ENCODE measurements at regions not wholly inside any gene's neighbourhood (a gene's known extent, or its start where the extent isn't known, plus 50 kb on each side); places are given as distances from the start of the nearest gene placed in this dataset.

DNA sequence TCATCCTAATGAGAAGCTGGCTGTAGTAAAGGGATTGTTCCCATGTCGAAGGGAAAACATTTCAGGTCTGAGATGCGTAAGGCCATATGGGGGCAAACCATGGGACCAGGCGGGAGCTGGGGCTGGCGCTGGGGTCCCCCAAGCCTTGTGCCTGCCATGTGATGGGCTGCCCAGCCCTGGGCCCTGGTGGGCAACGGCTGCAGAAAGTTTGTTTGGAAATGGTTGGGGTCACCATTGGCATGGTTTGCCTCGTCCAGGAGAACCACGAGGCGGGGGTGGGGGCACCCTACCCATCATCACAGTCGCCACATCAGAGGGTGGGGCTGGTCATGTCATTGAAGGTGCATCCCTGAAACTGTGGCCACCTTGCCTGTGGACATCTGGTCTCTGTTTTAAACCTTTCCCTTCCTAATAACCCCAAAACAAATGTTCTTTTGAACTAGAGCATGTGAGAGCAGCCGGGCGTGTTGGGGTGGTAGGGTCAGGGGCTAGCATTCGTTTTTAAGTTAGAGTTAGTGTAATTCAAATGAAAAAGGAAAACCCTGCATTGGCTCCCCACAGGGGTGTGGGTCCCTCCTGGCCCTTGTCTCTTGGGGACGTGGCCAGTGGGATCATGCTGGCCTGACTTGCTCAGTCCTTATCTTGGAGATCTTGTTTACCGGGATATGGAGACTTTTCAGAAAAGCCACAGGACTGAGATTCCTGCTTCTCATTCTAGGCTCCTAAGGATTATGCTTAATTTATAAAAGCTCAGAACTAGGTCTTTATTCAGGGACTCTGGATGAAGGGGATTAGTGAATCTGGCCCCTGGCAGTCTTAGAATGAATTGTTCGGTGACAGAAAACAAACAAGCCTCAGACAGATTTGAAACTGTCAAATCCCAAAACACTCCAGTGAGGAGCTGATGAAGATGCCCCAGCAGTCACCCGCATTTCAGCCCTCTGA, 98.5 kb downstream of the CTTN start:
- no peak for DNase-seq (ENCODE audit: insufficient read length, low spot score)
- no peak for FAIRE-seq
- TF ChIP-seq POLR2A (IDR thresholded peaks at IDR 0.05; ENCODE audit: low read depth, low read length): no peak

DNA sequence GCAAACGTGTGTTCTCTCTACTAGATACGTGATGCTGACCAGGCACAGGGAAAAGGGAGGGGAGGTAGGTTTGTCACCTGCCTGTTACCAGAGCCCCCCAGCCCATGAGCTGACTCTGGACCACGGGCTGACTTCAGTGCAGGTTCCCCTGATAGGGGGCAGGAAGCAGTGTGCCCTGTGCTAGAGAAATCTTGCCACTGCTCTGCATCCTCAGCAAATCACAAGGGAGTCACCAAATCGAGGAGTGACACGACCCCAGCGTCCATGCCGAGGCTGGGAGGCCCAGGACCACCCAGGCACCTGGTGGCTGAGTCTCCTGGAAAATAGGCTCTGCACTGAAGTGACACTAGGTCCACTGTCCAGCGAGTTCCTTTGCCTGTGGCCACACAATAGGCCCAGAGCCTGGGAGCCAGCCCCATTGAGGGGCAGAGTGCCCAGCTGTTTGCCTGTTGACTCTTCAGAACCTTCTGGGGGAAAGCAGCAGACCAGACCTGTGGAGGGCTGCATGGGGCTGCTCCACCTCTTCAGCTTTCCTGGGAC, 99.3 kb downstream of the CTTN start:
- DNase-seq (ENCODE audit: insufficient read length, low spot score) (no peak), FAIRE-seq (no peak)
- no peak for TF ChIP-seq POLR2A (IDR thresholded peaks at IDR 0.05; ENCODE audit: low read depth, low read length)

DNA sequence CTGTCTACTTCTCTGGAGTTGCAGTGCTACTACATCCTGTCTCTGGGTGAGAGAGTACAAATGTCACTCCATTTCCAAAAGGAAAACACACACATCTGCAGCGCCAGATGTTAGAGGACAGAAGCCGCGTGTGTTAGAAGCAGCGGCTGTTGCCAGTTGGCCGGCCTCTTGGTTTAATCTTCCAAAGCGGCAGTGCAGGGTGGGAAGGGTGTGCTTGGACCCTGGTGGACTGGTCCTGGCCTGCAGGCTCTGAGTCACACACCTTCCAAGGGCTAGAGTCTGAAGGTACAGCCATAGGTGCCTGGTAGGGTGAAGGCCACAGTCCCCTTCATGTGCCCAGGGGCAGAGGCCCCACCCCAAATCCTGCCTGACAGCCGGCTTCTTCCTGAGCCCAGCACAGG, 99.8 kb downstream of the CTTN start:
- DNase-seq (ENCODE audit: insufficient read length, low spot score) (no peak), FAIRE-seq (no peak)

DNA sequence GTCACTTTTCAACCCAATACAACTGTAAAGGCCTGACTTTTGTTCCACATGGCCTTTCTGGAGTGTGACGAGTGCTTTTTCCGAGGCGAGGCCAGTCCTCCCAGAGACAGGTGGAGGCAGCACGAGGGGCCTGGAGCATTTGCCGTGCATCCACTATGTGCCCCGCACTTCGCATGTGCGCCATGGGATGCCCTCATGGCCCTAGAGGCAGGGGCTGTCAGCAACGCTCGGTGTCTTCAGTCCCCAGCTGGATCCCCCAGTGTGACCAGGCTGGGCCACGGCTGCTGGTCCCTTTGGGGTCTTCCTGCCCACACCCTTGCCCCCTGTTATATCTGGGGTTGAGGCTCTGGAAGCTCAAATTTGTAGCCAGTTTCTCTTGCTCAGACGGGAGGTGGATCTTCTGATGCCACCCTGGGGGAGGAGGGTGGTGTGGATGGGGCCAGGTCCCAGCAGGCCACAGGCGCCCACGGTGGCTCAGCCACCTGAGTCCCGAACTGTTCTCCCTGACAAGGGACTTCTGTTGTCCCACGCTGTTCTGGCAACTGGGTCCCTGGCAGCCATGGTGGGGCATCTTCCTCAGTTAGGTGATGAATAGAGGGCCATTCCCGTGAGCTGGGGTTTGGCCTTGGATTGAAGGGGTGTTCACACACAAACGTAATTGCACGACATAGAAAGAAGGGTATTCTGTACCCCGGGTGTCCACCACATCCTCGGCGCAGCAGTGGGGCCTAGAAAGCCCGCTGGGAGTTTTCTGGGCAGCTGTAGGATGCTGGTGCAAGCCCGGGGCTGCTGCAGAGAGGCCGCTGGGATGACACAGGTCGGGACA, 100.9 kb downstream of the CTTN start:
- no peak for FAIRE-seq
- no peak for TF ChIP-seq POLR2A (IDR thresholded peaks at IDR 0.05; ENCODE audit: low read depth, low read length)

More for the DNA sequence above, 99.8 kb downstream of the CTTN start:
- no peak for TF ChIP-seq POLR2A (IDR thresholded peaks at IDR 0.05; ENCODE audit: low read depth, low read length)

DNA sequence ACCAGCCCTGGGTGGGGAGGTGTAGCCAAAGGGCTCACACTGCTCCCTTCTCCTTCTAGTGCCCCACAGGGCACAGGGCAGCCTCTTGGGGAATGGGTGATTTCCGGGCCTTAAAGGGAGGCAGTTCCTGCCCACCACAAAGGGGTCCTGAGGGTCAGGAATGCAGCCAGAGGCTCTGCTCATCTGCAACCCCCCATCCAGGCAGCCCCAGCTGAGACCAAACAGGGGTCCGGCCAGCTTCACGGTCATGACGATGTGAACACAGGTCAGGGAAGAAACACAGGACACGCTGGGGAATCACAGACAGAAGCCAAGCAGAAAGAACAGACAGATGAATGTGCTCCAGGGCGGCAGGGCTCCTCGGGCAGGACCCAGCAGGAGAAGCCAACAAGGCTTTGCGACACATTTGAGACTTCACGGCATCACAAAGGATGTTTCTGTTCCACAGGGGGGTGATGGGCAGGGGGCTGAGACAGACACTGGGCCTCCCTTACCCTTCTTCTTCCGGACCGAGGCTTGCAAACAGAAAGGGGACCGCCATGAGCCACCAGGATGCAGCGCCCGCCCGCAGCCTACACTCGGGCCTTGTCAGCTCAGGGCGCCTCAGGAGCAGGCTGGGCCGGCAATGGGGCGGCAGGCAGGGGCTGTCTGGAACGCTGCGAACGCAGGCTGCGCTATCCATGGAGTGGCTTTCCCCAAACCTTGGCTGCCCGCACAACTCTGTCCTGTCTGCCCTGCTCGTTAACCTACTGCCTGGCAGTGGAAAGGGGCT, 101.9 kb downstream of the CTTN start:
- TF ChIP-seq POLR2A (IDR thresholded peaks at IDR 0.05; ENCODE audit: low read depth, low read length): no peak
- no peak for DNase-seq (ENCODE audit: insufficient read length, low spot score)
- no peak for FAIRE-seq

More for the DNA sequence above, 100.9 kb downstream of the CTTN start:
- no peak for DNase-seq (ENCODE audit: insufficient read length, low spot score)

DNA sequence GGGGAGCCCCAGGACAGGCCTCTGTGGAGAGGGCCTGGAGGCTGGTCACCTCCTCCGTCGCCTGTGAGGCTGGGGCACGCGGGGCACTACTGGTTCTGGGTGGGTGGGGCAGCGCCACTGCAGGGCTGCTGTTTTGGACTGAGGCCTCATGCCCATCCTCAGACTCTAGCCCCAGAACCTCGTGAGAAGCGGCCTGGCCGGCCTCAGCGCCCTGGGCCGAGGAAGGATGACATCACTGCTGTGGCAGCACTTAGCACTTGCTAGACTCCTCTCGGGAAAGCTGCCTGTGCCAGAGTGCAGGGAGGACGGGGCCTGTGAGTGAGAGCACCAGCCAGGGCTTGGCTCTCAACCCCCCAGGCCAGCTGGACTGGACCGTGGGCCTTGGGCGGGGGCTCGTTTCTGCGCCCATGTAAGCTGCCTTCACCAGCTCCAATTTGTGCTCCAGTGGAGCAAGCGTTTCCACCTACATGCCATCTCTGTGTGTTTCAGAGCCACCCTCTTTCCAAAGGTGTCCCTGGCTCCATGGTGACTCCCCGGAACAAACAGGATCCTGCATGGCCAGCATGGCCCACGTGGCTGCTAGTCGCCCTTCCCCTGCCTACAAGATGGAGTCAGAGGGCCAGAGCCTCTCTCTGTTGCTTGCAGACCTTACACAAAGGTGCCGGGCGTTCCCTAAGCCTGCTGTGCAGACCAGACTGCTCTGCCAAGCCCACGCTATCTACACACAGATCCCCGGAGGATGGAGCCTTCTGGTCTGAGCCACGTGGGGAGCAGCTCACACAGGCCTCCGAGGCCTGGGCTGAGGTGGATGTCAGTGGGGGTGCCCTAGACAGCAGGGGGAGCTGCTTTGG, 102.9 kb downstream of the CTTN start:
- TF ChIP-seq POLR2A (IDR thresholded peaks at IDR 0.05; ENCODE audit: low read depth, low read length): no peak
- FAIRE-seq (no peak), DNase-seq (ENCODE audit: insufficient read length, low spot score) (no peak)

DNA sequence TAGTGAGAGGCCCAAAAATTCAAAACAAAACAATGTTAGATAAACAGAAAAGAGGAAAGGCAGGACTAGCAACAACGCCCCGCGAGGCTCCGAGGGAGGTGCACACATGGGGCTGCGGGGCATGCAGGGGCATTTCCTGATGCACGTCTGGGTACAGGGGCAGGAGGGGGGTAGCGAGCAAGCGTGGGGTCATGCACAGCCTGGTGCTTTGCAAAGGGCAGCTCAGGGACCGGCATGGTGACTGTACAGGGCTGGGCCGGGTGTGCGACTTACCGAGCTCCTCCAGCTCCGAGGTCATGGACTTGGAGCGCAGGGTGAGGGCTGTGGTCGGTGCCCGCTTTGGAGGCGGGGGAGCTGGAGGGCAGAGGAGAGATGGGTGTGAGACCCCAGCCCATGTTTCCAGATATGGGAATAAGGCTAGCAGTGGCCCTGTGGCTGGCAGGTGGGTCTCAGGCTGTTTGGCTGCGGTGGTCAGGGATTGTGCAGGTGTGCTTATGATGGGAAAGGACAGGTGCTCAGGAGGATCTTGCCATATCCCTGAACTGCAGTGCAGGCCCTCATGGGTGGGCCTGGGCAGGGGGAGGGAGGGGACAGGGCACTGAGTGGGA, 103.7 kb downstream of the CTTN start:
- FAIRE-seq: no peak
- no peak for TF ChIP-seq POLR2A (IDR thresholded peaks at IDR 0.05; ENCODE audit: low read depth, low read length)
- no peak for DNase-seq (ENCODE audit: insufficient read length, low spot score)

DNA sequence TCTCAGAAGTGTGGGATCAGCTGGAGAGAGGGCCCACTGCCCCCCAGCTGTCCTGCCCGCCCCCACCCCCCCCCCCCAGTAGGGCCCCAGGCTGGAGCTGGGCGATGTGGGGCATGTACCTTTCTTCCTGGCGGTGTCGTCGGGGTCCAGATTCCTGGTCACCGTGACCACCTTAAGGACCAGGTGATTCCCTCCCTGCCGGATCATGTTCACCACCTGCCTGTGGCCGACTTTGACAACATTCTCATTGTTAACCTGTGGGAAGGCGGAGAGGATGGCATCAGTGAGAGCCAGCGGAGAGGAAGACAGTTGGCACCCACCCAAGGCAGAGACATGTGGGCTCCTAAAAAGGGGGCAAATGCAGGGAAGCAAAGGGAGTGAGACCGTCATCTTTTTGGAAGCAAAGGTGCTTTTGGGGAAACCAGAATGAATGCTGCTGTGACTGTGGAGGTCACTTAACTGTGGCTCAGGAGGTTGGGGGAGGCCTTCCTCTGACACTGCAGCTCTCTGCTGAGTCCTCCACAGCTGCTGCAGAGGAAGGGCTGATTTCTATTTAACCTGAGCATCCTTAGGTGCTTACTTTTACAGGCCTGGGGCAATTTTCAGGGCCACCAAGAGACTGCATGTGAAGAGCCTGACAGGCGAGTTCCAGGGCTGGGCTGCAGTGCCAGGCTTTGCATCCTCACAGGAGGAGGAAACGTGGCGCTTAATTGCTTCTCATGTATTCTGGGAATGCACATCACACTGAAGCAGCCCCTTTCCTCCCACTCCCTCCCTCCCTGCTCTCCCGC, 104.5 kb downstream of the CTTN start:
- DNase-seq (ENCODE audit: insufficient read length, low spot score): no peak
- no peak for TF ChIP-seq POLR2A (IDR thresholded peaks at IDR 0.05; ENCODE audit: low read depth, low read length)
- no peak for FAIRE-seq

DNA sequence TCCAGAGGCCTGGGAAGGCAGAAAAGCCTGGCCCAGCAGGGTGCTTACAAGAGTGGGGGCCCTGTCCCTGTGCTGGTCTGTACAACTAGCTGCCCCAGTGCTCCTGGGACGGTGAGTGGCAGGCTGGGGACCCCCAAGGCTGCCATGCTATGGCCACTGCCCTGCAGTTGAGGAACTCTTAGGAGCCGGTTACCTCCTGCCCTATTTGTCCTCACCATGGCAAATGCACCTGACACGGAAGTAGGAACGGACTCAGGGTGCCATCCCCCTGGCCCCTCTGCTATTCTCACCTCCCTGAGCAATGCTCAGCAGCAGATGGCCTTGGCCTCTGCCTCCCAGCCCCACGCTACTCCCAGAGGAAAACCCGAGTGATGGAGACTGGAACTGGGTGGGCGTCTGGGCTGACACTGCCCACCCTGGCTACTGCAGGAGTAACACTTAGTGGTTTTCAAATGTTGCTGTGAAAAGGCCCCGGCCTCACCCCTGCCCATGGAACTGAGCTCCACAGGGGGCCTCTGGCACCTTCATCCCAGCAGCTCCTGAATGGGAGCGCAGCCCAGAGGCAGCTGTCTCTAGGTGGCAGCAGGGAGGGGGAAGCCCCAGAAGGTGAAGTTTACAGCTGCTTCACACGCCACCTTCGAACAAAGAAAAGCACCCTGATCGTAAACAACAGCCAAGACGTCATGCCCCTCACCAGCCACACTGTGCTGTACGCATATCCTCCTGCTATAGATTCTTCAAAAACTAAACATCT, 105.3 kb downstream of the CTTN start:
- no peak for DNase-seq (ENCODE audit: insufficient read length, low spot score)
- TF ChIP-seq POLR2A (IDR thresholded peaks at IDR 0.05; ENCODE audit: low read depth, low read length): no peak
- no peak for FAIRE-seq

DNA sequence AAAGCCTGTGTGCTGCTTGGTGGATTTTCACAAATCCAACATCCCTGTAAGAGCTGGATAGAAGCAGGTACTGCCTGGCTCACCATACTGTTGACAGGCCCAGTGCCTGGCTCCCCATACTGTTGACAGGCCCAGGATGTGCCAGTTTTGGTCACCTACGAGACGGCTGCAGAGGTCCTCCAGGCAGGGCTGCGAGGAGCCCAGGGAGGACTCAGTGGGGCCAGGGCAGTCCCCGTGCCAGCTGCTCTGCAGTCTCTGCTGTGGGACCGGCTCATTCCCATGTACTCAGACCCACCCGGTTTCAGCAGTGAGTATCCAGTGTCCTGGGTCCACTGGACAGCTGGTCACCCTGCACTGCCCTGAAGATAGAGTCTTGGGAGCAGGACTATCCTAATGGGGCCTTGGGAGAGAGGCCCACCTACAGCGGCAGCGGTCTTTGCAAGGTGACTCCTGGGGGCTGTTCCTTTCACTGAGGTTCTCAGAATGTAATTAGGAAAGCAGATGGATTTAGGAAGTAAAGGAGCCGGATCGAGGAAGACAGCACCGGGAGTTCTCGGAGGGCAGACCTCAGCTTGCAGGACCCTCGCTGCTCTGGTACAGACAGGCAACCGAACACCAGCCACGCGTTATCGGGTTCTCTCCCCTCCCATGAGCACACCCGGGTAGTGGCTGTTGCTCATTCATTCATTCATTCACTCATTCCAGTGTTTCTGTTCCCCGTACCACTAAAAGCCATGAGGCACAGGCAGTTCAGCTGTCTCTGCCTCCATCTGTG, 106.1 kb downstream of the CTTN start:
- no peak for DNase-seq (ENCODE audit: insufficient read length, low spot score)
- TF ChIP-seq POLR2A (IDR thresholded peaks at IDR 0.05; ENCODE audit: low read depth, low read length): no peak
- FAIRE-seq: no peak
